Stimulated activated naive CD8-positive, alpha-beta T cell treated with anti-CD3 and anti-CD28 coated beads, Interleukin-15, amount 100 ng/mL, for 72 hours (primary cell): ENCODE measurements at regions not wholly inside any gene's neighbourhood (a gene's known extent, or its start where the extent isn't known, plus 50 kb on each side); places are given as distances from the start of the nearest gene placed in this dataset.
"Not testable (repeated sequence)": the region's sequence is repeated elsewhere in the genome, so short reads cannot be mapped to it uniquely, and the experiment has no call there.

Source experiments
- ATAC-seq: fragments of 150-1000 bp; cut with Tn5 transposase; 2 replicates; pipeline ENCODE4 v1.10.0; 2021; ENCODE audit warnings: mild to moderate bottlenecking, moderate library complexity
- DNase-seq, 2 donors: peaks; one replicate each; pipeline ENCODE4 v3.0.0; 2021 to 2022
- H3K27ac Mint-ChIP-seq, 2 donors: one replicate each; pipeline ENCODE4 v1.8.0; 2022; ENCODE audit warnings: mild to moderate bottlenecking in 2 of 2, mixed read lengths in 2 of 2, moderate library complexity in 2 of 2
- H3K27me3 Mint-ChIP-seq: one replicate; pipeline ENCODE4 v1.8.0; 2022; ENCODE audit warnings: mixed read lengths
- H3K4me1 Mint-ChIP-seq: one replicate; pipeline ENCODE4 v1.8.0; 2022; ENCODE audit warnings: mild to moderate bottlenecking, mixed read lengths
- H3K4me3 Mint-ChIP-seq, 2 donors: one replicate each; pipeline ENCODE4 v1.8.0; 2022; ENCODE audit warnings: mild to moderate bottlenecking in 2 of 2, mixed read lengths in 2 of 2, moderate library complexity in 1 of 2
- H3K9me3 Mint-ChIP-seq, 2 donors: one replicate each; pipeline ENCODE4 v1.8.0; 2022; ENCODE audit warnings: mixed read lengths in 2 of 2

GRCh38 chr16:76676356-76676755, 399.2 kb downstream of the CNTNAP4 start:
- H3K9me3 Mint-ChIP-seq: no peaks in the 10 kb centered on the region
- no peak for DNase-seq
- H3K4me3 Mint-ChIP-seq: no peak overlapping the region
- H3K27ac Mint-ChIP-seq: no peak overlapping the region
- no peaks in the 10 kb centered on the region for H3K27me3 Mint-ChIP-seq
- no peak for ATAC-seq
- H3K4me1 Mint-ChIP-seq: no peaks in the 10 kb centered on the region

GRCh38 chr16:76681296-76681695, 404.1 kb downstream of the CNTNAP4 start:
- ATAC-seq (no peak), DNase-seq (no peak)
- H3K4me1 Mint-ChIP-seq: no peaks in the 10 kb centered on the region
- H3K9me3 Mint-ChIP-seq: peaks cover 0 to 4% of the 10 kb centered on the region in 2 donors
- H3K27me3 Mint-ChIP-seq: no peaks in the 10 kb centered on the region
- no peak overlapping the region for H3K27ac Mint-ChIP-seq
- no peak overlapping the region for H3K4me3 Mint-ChIP-seq

GRCh38 chr16:76683051-76683450, 405.9 kb downstream of the CNTNAP4 start:
- peaks cover 0 to 4% of the 10 kb centered on the region in 2 donors for H3K9me3 Mint-ChIP-seq
- no peak overlapping the region for H3K4me3 Mint-ChIP-seq
- H3K27ac Mint-ChIP-seq: no peak overlapping the region
- H3K4me1 Mint-ChIP-seq: no peaks in the 10 kb centered on the region
- DNase-seq (no peak), ATAC-seq (no peak)
- H3K27me3 Mint-ChIP-seq: no peaks in the 10 kb centered on the region

GRCh38 chr16:76696876-76697275, 419.7 kb downstream of the CNTNAP4 start:
- Mint-ChIP-seq H3K4me1 (no peaks in the 10 kb centered on the region), H3K9me3 (peaks cover 5 to 24% of the 10 kb centered on the region in 2 donors), H3K27ac (no peak overlapping the region), H3K27me3 (no peaks in the 10 kb centered on the region), H3K4me3 (no peak overlapping the region)
- DNase-seq (no peak), ATAC-seq (no peak)

- ATAC-seq (no peak), DNase-seq (no peak)
- Mint-ChIP-seq H3K27ac (no peak overlapping the region), H3K9me3 (no peaks in the 10 kb centered on the region), H3K4me3 (no peak overlapping the region), H3K4me1 (no peaks in the 10 kb centered on the region), H3K27me3 (no peaks in the 10 kb centered on the region)
Measured at GRCh38 chr16:76705892-76706291, 428.7 kb downstream of the CNTNAP4 start.

- ATAC-seq: no peak
- Mint-ChIP-seq H3K4me3 (no peak overlapping the region), H3K4me1 (no peaks in the 10 kb centered on the region), H3K27ac (no peak overlapping the region), H3K9me3 (peaks cover 5 to 22% of the 10 kb centered on the region in 2 donors), H3K27me3 (no peaks in the 10 kb centered on the region)
- no peak for DNase-seq
Measured at GRCh38 chr16:76713191-76713590, 436.0 kb downstream of the CNTNAP4 start.

- not testable (repeated sequence) for H3K27me3 Mint-ChIP-seq
Measured at GRCh38 chr16:76716251-76716650, 439.1 kb downstream of the CNTNAP4 start.

GRCh38 chr16:76724181-76724580, 447.0 kb downstream of the CNTNAP4 start:
- no peak overlapping the region for H3K4me3 Mint-ChIP-seq
- H3K4me1 Mint-ChIP-seq: no peaks in the 10 kb centered on the region
- H3K9me3 Mint-ChIP-seq: peaks cover 0 to 5% of the 10 kb centered on the region in 2 donors
- DNase-seq (no peak), ATAC-seq (no peak)
- H3K27ac Mint-ChIP-seq: no peak overlapping the region
- no peaks in the 10 kb centered on the region for H3K27me3 Mint-ChIP-seq

More at GRCh38 chr16:76716251-76716650, 439.1 kb downstream of the CNTNAP4 start:
- DNase-seq, H3K4me1 Mint-ChIP-seq, H3K27ac Mint-ChIP-seq, H3K4me3 Mint-ChIP-seq, ATAC-seq: not testable (repeated sequence)
- peaks cover 5 to 26% of the 10 kb centered on the region in 2 donors for H3K9me3 Mint-ChIP-seq

- DNase-seq (no peak), ATAC-seq (no peak)
- Mint-ChIP-seq H3K4me3 (no peak overlapping the region), H3K9me3 (peaks cover 0 to 17% of the 10 kb centered on the region in 2 donors), H3K27me3 (no peaks in the 10 kb centered on the region), H3K27ac (no peak overlapping the region), H3K4me1 (no peaks in the 10 kb centered on the region)
Measured at GRCh38 chr16:76729525-76729924, 452.3 kb downstream of the CNTNAP4 start.

GRCh38 chr16:76732894-76733293, 455.7 kb downstream of the CNTNAP4 start:
- DNase-seq (no peak), ATAC-seq (no peak)
- Mint-ChIP-seq H3K27me3 (no peaks in the 10 kb centered on the region), H3K4me3 (no peak overlapping the region), H3K27ac (no peak overlapping the region), H3K9me3 (peaks cover 0 to 12% of the 10 kb centered on the region in 2 donors), H3K4me1 (no peaks in the 10 kb centered on the region)

GRCh38 chr16:76741623-76742022, 449.4 kb upstream of the MON1B start:
- Mint-ChIP-seq H3K27ac (no peak overlapping the region), H3K4me1 (no peaks in the 10 kb centered on the region), H3K4me3 (no peak overlapping the region), H3K27me3 (no peaks in the 10 kb centered on the region), H3K9me3 (peaks cover 10 to 48% of the 10 kb centered on the region in 2 donors)
- ATAC-seq (no peak), DNase-seq (no peak)

- DNase-seq (no peak), ATAC-seq (no peak)
- Mint-ChIP-seq H3K9me3 (peaks cover 9 to 11% of the 10 kb centered on the region in 2 donors), H3K4me1 (no peaks in the 10 kb centered on the region), H3K27me3 (no peaks in the 10 kb centered on the region), H3K27ac (no peak overlapping the region), H3K4me3 (no peak overlapping the region)
Measured at GRCh38 chr16:76748461-76749348, 442.3 kb upstream of the MON1B start.

- Mint-ChIP-seq H3K4me1 (no peaks in the 10 kb centered on the region), H3K4me3 (no peak overlapping the region), H3K27me3 (no peaks in the 10 kb centered on the region), H3K9me3 (peaks cover 9 to 11% of the 10 kb centered on the region in 2 donors), H3K27ac (no peak overlapping the region)
- ATAC-seq (no peak), DNase-seq (no peak)
Measured at GRCh38 chr16:76749780-76750375, 441.1 kb upstream of the MON1B start.

- Mint-ChIP-seq H3K27me3 (no peaks in the 10 kb centered on the region), H3K4me1 (no peaks in the 10 kb centered on the region), H3K9me3 (peaks cover 11 to 12% of the 10 kb centered on the region in 2 donors), H3K27ac (no peak overlapping the region), H3K4me3 (no peak overlapping the region)
- no peak for DNase-seq
- ATAC-seq: no peak
Measured at GRCh38 chr16:76755496-76755895, 435.5 kb upstream of the MON1B start.

GRCh38 chr16:76756423-76756822, 434.6 kb upstream of the MON1B start:
- Mint-ChIP-seq H3K9me3 (peaks cover 11 to 12% of the 10 kb centered on the region in 2 donors), H3K27ac (no peak overlapping the region), H3K27me3 (no peaks in the 10 kb centered on the region), H3K4me3 (no peak overlapping the region), H3K4me1 (no peaks in the 10 kb centered on the region)
- ATAC-seq (no peak), DNase-seq (no peak)

- no peaks in the 10 kb centered on the region for H3K27me3 Mint-ChIP-seq
- H3K9me3 Mint-ChIP-seq: peaks cover 11 to 12% of the 10 kb centered on the region in 2 donors
- no peaks in the 10 kb centered on the region for H3K4me1 Mint-ChIP-seq
- ATAC-seq (no peak), DNase-seq (no peak)
- H3K27ac Mint-ChIP-seq: no peak overlapping the region
- H3K4me3 Mint-ChIP-seq: no peak overlapping the region
Measured at GRCh38 chr16:76756951-76757350, 434.0 kb upstream of the MON1B start.
